ENCODE measurements at regions not wholly inside any gene's neighbourhood (a gene's known extent, or its start where the extent isn't known, plus 50 kb on each side); places are given as distances from the start of the nearest gene placed in this dataset.
"Not testable (repeated sequence)": the region's sequence is repeated elsewhere in the genome, so short reads cannot be mapped to it uniquely, and the experiment has no call there.

DNA sequence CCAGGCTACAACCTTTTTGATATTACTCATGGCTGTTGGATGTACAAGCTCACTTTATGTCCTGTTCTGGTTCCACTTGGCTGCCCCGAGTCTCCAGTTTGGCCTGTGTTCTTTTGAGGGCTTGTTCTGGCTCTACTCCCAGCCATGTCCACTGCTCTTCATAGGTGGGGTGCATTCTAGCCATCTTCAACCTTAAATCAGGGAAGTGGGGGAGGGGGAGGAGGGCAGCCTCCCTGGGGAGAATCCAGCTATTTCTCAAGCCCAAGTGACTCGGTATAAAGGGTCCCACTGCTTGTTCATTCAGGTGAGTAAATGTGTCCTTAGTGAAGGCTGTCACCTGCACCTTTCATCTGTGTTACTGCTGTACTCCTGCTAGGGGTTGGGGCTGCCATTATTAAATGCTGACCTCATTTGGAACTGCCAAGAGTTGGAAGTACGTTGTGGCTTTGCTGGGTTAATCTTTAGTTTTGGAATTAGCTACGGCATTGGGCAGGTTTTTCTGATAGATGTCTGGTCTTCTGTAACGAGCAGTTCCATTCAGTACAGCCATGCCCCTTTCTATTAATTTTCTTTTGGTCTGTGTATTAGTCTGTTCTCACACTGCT is 255.8 kb downstream of the GOLGA6L6 start:
- not testable (repeated sequence) for DNase-seq

DNA sequence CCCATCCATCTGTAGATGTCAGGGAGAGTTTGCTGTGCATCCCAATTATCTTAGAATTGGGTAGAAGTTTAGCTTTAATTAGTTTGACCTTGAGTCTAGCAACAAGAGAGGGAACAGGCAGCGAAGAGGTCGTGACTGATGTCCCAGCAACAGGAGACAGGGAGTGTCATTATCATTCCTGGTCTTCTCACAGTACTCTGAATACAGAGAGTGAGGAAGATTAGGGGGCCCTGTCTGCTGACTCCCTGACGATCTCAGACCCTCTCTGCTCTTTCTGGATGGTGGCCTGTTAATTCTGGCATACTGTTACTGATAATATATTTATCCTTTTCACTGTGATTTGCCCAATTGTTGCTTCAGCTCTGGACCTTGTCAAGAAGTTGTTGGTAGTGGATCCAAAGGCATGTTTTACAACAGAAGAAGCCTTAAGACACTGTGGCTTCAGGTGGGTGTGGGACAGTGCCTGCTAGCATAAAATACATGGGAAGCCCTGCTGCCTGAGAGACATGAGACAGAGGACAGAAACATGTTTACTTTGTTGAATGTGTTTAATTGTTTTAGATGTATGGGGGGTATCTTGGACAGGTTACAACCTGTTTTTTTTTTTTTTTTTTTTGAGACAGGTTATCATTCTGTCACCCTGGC is 256.6 kb downstream of the GOLGA6L6 start:
- not testable (repeated sequence) for DNase-seq

DNA sequence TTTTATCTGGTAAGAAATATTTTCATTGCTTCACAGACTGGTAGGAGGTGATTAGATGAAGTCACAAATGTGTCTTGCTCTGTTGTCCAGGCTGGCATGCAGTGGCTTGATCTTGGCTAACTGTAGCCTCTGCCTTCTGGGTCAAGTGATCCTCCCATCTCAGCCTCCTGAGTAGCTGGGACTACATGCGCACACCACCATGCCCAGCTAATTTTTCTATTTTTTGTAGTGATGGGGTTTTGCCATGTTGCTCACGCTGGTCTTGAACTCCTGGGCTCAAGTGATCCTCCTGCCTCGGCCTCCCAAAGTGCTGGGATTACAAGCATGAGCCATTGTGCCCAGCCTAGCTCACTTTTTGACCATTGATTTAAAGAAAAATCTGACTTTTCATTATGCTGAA is 257.9 kb downstream of the GOLGA6L6 start:
- not testable (repeated sequence) for DNase-seq

DNA sequence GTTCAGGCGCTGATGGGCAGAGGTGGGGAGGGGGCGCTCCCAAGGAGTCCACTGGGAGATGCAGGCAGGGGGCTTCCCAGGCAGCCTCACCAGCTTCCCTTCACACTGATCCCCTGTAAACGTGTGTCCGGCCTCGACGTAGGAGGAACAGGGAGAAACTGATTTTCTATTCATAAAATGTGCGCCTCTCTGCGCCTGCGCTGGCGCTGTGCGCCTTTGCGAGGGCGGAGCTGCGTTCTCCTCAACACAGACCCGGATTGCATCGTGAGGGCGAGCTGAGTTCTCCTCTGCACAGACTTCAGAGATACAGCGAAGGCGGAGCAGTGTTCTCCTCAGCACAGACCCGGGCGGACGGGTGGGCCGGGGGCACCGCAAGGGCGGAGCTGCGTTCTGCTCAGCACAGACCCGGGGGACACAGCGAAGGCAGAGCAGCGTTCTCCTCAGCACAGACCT is 259.1 kb downstream of the GOLGA6L6 start:
- DNase-seq = not testable (repeated sequence)

DNA sequence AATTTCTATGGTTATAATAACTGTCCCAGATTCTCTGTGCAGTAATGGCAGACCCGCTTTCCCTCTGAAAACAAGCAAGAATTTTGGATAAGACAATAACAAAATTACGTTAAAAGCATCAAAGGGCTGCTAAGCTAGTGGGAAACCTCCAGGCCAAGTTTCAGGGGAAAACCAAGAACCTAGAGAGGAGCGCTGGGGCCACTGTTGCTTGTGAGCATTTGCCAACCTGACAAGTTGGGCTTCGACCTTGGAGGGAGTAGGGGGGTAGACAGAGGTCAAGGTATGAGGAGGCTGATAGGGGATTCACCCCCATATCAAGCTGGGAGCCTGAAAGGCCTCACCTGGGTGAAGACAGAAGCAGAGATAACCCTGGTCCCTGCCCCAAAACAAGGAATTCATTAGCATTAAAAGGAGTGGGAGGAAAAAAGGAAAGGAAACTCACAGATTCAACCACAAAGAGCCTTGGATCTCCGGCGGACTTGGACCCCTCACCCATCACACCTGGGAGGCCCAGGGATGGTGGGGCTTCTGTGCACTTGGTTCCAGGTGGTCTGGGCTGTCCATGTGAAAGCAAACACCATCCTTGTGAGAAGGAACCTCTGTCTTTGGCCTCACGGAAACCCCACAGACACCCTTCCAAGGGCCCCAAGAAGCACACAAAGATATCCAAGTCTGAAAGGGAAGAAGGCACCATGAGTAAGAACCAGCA is 259.9 kb downstream of the GOLGA6L6 start:
- not testable (repeated sequence) for DNase-seq

GRCh38 chr15:20280933-20281463 is 260.6 kb downstream of the GOLGA6L6 start:
- no peak for DNase-seq

DNA sequence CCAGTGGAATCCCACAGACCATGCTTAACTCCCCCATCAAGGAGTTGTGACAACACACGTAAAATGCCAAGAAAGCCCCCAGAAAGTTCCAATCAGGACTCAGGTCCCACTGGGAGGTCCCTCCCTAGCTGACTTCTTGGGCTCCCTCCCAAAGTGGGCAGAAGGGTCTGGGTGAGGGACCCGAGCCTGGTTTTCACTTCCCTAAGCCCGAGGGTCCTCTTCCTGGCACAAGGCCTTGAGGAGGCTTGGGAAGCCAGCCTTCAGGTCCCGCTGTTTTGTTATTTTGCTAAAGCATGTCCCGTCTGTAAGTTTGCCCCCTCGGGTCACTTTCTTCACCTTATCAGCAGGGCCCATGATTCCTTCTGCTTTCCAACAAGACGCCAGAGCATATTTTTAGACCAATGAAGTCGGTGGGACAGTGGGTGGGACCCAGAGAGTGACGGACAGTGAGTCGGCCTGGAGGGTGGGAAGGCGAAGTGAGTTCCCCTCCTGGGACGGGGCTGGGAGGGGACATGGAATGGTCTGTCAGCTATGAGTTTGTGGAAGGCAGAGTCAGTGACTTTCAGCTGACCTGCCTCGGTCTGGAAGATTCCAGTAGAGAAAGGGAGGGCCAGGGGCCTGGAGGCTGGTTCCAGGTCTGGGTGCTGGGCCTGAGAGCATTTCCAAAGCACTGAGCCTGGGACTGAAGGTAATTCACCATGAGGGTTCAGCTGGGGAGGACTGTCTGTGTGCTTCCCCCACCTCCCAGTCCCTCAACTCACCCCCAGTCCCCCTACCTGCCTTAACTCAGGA is 261.3 kb downstream of the GOLGA6L6 start:
- not testable (repeated sequence) for DNase-seq

GRCh38 chr15:20279056-20279455 is 262.5 kb downstream of the GOLGA6L6 start:
- not testable (repeated sequence) for DNase-seq

DNA sequence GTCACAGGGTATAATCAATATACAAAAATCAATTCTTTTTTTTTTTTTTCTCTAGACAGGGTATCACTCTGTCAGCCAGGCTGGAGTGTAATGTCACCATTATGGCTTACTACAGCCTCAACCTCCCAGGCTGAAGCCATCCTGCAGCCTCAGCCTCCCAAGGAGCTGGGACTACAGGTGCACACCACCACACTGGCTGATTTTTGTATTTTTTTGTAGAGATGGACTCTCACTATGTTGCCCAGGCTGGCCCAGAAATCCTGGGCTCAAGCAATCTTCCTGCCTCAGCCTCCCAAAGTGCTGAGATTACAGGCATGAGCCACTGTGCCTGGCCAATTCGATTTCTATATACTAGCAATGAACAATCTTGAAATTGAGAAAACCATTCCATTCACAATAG is 263.2 kb downstream of the GOLGA6L6 start:
- DNase-seq = not testable (repeated sequence)

DNA sequence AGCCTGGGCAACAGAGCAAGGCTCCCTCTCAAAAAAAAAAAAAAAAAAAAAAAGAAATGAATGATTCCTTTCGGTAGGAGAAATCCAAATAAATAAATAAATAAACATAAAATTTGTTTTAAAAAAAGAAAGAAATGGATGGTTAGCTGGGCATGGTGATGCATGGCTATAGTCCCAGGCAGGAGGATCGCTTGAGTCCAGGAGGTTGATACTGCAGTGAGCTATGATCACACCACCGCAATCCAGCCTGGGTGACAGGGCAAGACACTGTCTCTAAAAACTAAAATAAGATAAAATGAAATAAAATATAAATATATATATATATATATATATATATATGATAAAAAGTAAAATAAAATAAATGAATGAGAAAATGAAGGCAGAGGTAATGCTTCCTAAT is 264.1 kb downstream of the GOLGA6L6 start:
- DNase-seq = not testable (repeated sequence)

DNA sequence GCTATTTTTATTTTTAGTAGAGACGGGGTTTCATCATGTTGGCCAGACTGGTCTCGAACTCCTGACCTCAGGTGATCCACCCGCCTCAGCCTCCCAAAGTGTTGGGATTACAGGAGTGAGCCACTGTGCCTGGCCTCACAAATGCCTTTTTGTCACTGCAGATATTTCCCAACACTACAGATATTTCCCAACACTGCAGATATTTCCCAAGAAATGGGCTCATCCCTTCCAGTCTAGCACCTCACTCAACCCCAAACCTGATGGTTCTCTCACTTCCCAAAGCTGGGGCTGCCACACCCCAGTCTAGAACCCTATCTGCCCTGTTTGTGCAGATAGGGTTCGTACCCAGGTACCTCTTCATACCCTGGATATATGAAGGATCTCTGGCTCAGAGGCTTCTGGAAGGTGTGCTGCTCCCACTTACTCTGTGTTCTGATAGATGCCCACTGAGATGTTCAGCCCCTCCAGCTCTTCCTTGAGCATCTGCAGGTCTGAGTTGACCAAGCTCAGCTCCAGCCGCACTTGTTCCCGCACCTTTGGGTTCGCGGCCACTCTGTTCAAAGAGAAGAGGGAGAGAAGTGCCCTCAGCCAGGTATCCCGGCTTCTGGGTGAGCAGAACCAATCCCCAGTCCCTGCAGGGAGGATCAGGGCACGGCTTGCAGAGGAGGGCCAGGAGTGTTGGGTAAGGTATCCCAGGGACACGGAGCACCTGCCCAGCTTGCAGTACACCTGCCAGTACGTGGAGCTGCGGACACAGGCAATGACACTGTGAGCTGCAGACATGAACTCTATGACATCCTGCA is 265.1 kb downstream of the GOLGA6L6 start:
- DNase-seq = not testable (repeated sequence)

GRCh38 chr15:20275373-20275967 is 266.1 kb downstream of the GOLGA6L6 start:
- not testable (repeated sequence) for DNase-seq

GRCh38 chr15:20272422-20273184 is 269.0 kb downstream of the GOLGA6L6 start:
- DNase-seq = no peak

DNA sequence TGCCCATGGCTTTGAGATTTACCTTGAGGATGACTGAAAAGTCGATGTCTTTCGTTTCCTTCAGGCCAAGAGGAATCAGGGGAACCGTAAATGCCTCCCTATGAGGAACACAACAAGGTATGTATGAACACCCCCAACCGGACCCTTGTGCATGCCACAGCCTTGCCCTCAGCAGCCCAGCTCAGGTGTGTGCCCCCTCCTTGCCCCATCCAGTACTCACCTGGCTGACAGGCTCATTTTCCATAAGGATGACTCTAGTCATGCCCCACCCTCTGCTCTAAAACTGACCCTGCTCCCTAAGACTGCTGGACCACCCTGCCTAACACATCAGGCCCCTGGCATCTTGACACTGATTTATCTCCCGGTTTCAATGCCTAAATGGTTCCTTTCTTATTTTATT is 270.0 kb downstream of the GOLGA6L6 start:
- no peak for DNase-seq

GRCh38 chr15:20269956-20270355 is 271.6 kb downstream of the GOLGA6L6 start:
- not testable (repeated sequence) for DNase-seq

DNA sequence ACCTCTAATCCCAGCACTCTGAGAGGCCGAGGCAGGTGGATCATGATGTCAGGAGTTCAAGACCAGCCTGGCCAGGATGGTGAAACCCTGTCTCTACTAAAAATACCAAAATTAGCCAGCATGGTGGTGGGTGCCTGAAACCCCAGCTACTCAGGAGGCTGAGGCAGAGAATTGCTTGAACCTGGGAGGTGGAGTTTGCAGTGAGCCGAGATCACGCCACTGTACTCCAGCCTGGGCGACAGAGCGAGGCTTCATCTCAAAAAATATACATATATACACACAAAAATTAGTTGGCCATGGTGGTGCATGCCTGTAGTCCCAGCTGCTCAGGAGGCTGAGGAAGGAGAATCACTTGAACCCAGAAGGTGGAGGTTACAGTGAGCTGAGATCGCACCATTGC is 273.6 kb downstream of the GOLGA6L6 start:
- not testable (repeated sequence) for DNase-seq

DNA sequence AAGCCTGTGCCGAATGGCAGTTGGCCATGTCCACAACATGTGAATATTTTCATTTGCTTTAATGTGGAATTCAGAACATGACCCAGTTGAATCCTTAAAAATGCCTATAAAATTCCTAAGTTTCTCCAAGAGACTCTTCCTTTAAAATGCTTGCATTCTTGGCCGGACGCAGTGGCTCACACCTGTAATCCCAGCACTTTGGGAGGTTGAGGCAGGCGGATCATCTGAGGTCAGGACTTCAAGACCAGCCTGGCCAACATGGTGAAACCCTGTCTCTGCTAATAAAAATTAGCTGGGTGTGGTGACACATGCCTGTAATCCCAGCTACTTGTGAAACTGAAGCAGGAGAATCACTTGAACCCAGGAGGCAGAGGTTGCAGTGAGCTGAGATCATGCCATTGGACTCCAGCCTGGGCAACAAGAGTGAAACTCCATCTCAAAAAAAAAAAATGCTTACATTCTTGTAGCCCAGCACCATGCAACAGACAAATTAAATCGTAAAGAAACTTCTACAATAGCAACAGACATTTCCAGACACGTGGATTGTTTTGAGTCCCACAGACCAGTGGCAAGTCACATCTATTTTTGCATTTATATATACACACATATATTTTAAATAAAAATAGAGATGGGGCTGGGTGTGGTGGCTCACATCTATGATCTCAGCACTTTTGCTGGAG is 274.4 kb downstream of the GOLGA6L6 start:
- not testable (repeated sequence) for DNase-seq

- DNase-seq = not testable (repeated sequence)
Observed at GRCh38 chr15:20265710-20266109, 275.9 kb downstream of the GOLGA6L6 start.

DNA sequence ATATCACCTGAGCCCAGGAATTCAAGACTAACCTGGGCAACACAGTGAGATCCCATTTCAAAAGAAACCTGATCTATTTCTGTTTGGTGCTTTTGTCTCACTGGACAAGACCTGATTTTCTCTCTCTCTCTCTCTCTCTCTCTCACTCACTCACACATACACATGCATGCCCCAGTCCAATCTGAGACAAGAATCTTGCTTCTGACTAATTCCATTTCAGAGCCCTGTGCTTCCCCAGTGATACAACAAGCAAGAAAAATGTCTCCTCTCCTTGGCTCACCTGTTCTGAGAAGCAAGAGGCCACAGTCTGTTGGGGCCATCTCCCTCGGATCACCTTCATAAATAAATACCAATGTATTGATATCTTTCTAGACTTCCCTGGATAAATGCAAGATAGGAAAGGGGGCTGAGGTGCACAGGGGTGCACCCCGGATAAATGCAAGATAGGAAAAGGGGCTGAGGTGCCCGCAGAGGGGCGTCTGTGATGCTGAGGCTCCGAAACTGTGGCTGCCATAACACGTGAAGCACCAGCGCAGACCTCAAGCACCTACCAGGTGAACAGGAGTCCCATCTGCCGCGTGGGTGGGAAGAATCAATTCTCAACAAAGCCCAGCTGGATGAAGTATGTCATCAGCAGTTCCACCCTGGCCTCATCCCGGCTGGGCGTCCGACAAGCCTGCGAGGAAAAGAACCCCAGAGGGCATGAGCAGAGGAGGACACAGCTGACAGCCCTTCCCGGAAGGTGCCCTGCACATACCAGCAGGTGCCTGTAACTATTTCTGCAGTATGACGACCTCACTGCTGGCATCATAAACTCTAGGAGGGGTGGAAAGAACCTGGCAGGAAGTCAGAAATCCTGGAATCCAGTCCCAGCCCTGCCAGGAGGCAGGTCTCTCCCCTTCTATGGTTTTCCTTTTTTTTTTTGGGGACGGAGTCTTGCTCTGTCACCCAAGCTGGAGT is 280.0 kb downstream of the GOLGA6L6 start:
- not testable (repeated sequence) for DNase-seq

All from NCI-H524 (cell line).